GM21723 (cell line): ENCODE measurements at regions not wholly inside any gene's neighbourhood (a gene's known extent, or its start where the extent isn't known, plus 50 kb on each side); places are given as distances from the start of the nearest gene placed in this dataset.

ENCODE experiments used
- ATAC-seq: cut with Tn5 transposase; IDR thresholded peaks from one replicate; pipeline ENCODE4 v1.9.1; 2021; ENCODE audit warnings: mild to moderate bottlenecking, moderate library complexity; ENCODE audit not compliant: unreplicated experiment

GRCh38 chr2:20523073-20523798 lies 76.4 kb downstream of the RHOB start:
- ATAC-seq: no peak

- ATAC-seq: no peak
These were observed 76.9 kb downstream of the RHOB start for GRCh38 chr2:20523799-20524187.

- ATAC-seq: peak; percentile 85
These were observed 77.7 kb downstream of the RHOB start for GRCh38 chr2:20524412-20525040.

GRCh38 chr2:20525041-20526035 lies 78.5 kb downstream of the RHOB start:
- peak; percentile 91 for ATAC-seq

- ATAC-seq: no peak
These were observed 79.3 kb downstream of the RHOB start for GRCh38 chr2:20526160-20526559.

- no peak for ATAC-seq
These were observed 79.8 kb downstream of the RHOB start for GRCh38 chr2:20526708-20527107.

- no peak for ATAC-seq
These were observed 81.8 kb downstream of the RHOB start for GRCh38 chr2:20528713-20529112.

- ATAC-seq: no peak
These were observed 83.6 kb downstream of the RHOB start for GRCh38 chr2:20530520-20530919.

- ATAC-seq: no peak
These were observed 84.9 kb downstream of the RHOB start for GRCh38 chr2:20531633-20532262.

- ATAC-seq: no peak
These were observed 86.0 kb downstream of the RHOB start for GRCh38 chr2:20532634-20533437.

GRCh38 chr2:20533993-20534622 lies 87.2 kb downstream of the RHOB start:
- no peak for ATAC-seq

GRCh38 chr2:20534913-20535801 lies 88.3 kb downstream of the RHOB start:
- ATAC-seq: no peak

GRCh38 chr2:20536619-20537422 lies 89.9 kb downstream of the RHOB start:
- ATAC-seq: no peak

- no peak for ATAC-seq
These were observed 90.8 kb downstream of the RHOB start for GRCh38 chr2:20537423-20538307.

- ATAC-seq: no peak
These were observed 91.6 kb downstream of the RHOB start for GRCh38 chr2:20538308-20539132.

GRCh38 chr2:20539133-20539719 lies 92.4 kb downstream of the RHOB start:
- no peak for ATAC-seq
